ENCODE measurements at regions not wholly inside any gene's neighbourhood (a gene's known extent, or its start where the extent isn't known, plus 50 kb on each side); places are given as distances from the start of the nearest gene placed in this dataset.

- Histone ChIP-seq H3K4me3 (ENCODE audit: low read length) (no peak overlapping the region), H3K27me3 (ENCODE audit: control insufficient read depth, insufficient read depth, low read length) (no peaks in the 10 kb centered on the region), H3K4me1 (ENCODE audit: control insufficient read depth, insufficient read depth, low read length) (no peaks in the 10 kb centered on the region), H3K27ac (ENCODE audit: low read depth, low read length) (no peak overlapping the region), H3K9ac (ENCODE audit: low read length) (no peak overlapping the region), H3K36me3 (ENCODE audit: control insufficient read depth, insufficient read depth, low read length) (no peaks in the 10 kb centered on the region)
Observed at GRCh38 chr11:33500861-33501479, 199.7 kb downstream of the C11orf91 start.

- Histone ChIP-seq H3K27me3 (ENCODE audit: control insufficient read depth, insufficient read depth, low read length) (no peaks in the 10 kb centered on the region), H3K27ac (ENCODE audit: low read depth, low read length) (no peak overlapping the region), H3K9ac (ENCODE audit: low read length) (no peak overlapping the region), H3K36me3 (ENCODE audit: control insufficient read depth, insufficient read depth, low read length) (no peaks in the 10 kb centered on the region), H3K4me1 (ENCODE audit: control insufficient read depth, insufficient read depth, low read length) (no peaks in the 10 kb centered on the region), H3K4me3 (ENCODE audit: low read length) (no peak overlapping the region)
Observed at GRCh38 chr11:33500332-33500731, 200.3 kb downstream of the C11orf91 start.

- Histone ChIP-seq H3K27ac (ENCODE audit: low read depth, low read length) (no peak overlapping the region), H3K36me3 (ENCODE audit: control insufficient read depth, insufficient read depth, low read length) (no peaks in the 10 kb centered on the region), H3K4me1 (ENCODE audit: control insufficient read depth, insufficient read depth, low read length) (no peaks in the 10 kb centered on the region)
Observed at GRCh38 chr11:33492596-33492995, 208.0 kb downstream of the C11orf91 start.

GRCh38 chr11:33490842-33491370 lies 209.7 kb downstream of the C11orf91 start:
- Histone ChIP-seq H3K27ac (ENCODE audit: low read depth, low read length) (no peak overlapping the region), H3K4me3 (ENCODE audit: low read length) (no peak overlapping the region), H3K27me3 (ENCODE audit: control insufficient read depth, insufficient read depth, low read length) (no peaks in the 10 kb centered on the region), H3K9ac (ENCODE audit: low read length) (no peak overlapping the region), H3K4me1 (ENCODE audit: control insufficient read depth, insufficient read depth, low read length) (no peaks in the 10 kb centered on the region), H3K36me3 (ENCODE audit: control insufficient read depth, insufficient read depth, low read length) (no peaks in the 10 kb centered on the region)

More at GRCh38 chr11:33492596-33492995, 208.0 kb downstream of the C11orf91 start:
- Histone ChIP-seq H3K27me3 (ENCODE audit: control insufficient read depth, insufficient read depth, low read length) (no peaks in the 10 kb centered on the region), H3K4me3 (ENCODE audit: low read length) (no peak overlapping the region), H3K9ac (ENCODE audit: low read length) (no peak overlapping the region)

- no peak overlapping the region for H3K4me3 ChIP-seq (ENCODE audit: low read length)
- H3K36me3 ChIP-seq (ENCODE audit: control insufficient read depth, insufficient read depth, low read length) = no peaks in the 10 kb centered on the region
- H3K4me1 ChIP-seq (ENCODE audit: control insufficient read depth, insufficient read depth, low read length) = no peaks in the 10 kb centered on the region
- no peak overlapping the region for H3K27ac ChIP-seq (ENCODE audit: low read depth, low read length)
- H3K27me3 ChIP-seq (ENCODE audit: control insufficient read depth, insufficient read depth, low read length) = no peaks in the 10 kb centered on the region
- H3K9ac ChIP-seq (ENCODE audit: low read length) = no peak overlapping the region
Observed at GRCh38 chr11:33488971-33489370, 211.7 kb downstream of the C11orf91 start.

GRCh38 chr11:33480626-33481025 lies 220.0 kb downstream of the C11orf91 start:
- H3K36me3 ChIP-seq (ENCODE audit: control insufficient read depth, insufficient read depth, low read length) = no peaks in the 10 kb centered on the region
- H3K27ac ChIP-seq (ENCODE audit: low read depth, low read length) = no peak overlapping the region
- H3K9ac ChIP-seq (ENCODE audit: low read length) = no peak overlapping the region
- H3K27me3 ChIP-seq (ENCODE audit: control insufficient read depth, insufficient read depth, low read length) = no peaks in the 10 kb centered on the region
- H3K4me1 ChIP-seq (ENCODE audit: control insufficient read depth, insufficient read depth, low read length) = no peaks in the 10 kb centered on the region
- no peak overlapping the region for H3K4me3 ChIP-seq (ENCODE audit: low read length)

GRCh38 chr11:33479231-33479630 lies 221.4 kb downstream of the C11orf91 start:
- Histone ChIP-seq H3K4me3 (ENCODE audit: low read length) (no peak overlapping the region), H3K27me3 (ENCODE audit: control insufficient read depth, insufficient read depth, low read length) (no peaks in the 10 kb centered on the region), H3K9ac (ENCODE audit: low read length) (no peak overlapping the region), H3K36me3 (ENCODE audit: control insufficient read depth, insufficient read depth, low read length) (no peaks in the 10 kb centered on the region), H3K4me1 (ENCODE audit: control insufficient read depth, insufficient read depth, low read length) (no peaks in the 10 kb centered on the region), H3K27ac (ENCODE audit: low read depth, low read length) (no peak overlapping the region)

- no peak overlapping the region for H3K4me3 ChIP-seq (ENCODE audit: low read length)
- no peak overlapping the region for H3K27ac ChIP-seq (ENCODE audit: low read depth, low read length)
- H3K9ac ChIP-seq (ENCODE audit: low read length) = no peak overlapping the region
- H3K36me3 ChIP-seq (ENCODE audit: control insufficient read depth, insufficient read depth, low read length) = no peaks in the 10 kb centered on the region
- H3K4me1 ChIP-seq (ENCODE audit: control insufficient read depth, insufficient read depth, low read length) = no peaks in the 10 kb centered on the region
- H3K27me3 ChIP-seq (ENCODE audit: control insufficient read depth, insufficient read depth, low read length) = no peaks in the 10 kb centered on the region
Observed at GRCh38 chr11:33478111-33478573, 221.0 kb downstream of the HIPK3 start.

- Histone ChIP-seq H3K4me1 (ENCODE audit: control insufficient read depth, insufficient read depth, low read length) (no peaks in the 10 kb centered on the region), H3K9ac (ENCODE audit: low read length) (no peak overlapping the region), H3K27ac (ENCODE audit: low read depth, low read length) (no peak overlapping the region), H3K4me3 (ENCODE audit: low read length) (no peak overlapping the region), H3K27me3 (ENCODE audit: control insufficient read depth, insufficient read depth, low read length) (no peaks in the 10 kb centered on the region), H3K36me3 (ENCODE audit: control insufficient read depth, insufficient read depth, low read length) (no peaks in the 10 kb centered on the region)
Observed at GRCh38 chr11:33476945-33477606, 219.9 kb downstream of the HIPK3 start.

GRCh38 chr11:33475993-33476392 lies 218.8 kb downstream of the HIPK3 start:
- Histone ChIP-seq H3K36me3 (ENCODE audit: control insufficient read depth, insufficient read depth, low read length) (no peaks in the 10 kb centered on the region), H3K9ac (ENCODE audit: low read length) (no peak overlapping the region), H3K4me3 (ENCODE audit: low read length) (no peak overlapping the region), H3K27ac (ENCODE audit: low read depth, low read length) (no peak overlapping the region), H3K27me3 (ENCODE audit: control insufficient read depth, insufficient read depth, low read length) (no peaks in the 10 kb centered on the region), H3K4me1 (ENCODE audit: control insufficient read depth, insufficient read depth, low read length) (no peaks in the 10 kb centered on the region)

- Histone ChIP-seq H3K9ac (ENCODE audit: low read length) (no peak overlapping the region), H3K4me1 (ENCODE audit: control insufficient read depth, insufficient read depth, low read length) (no peaks in the 10 kb centered on the region), H3K4me3 (ENCODE audit: low read length) (no peak overlapping the region), H3K27ac (ENCODE audit: low read depth, low read length) (no peak overlapping the region), H3K27me3 (ENCODE audit: control insufficient read depth, insufficient read depth, low read length) (no peaks in the 10 kb centered on the region), H3K36me3 (ENCODE audit: control insufficient read depth, insufficient read depth, low read length) (no peaks in the 10 kb centered on the region)
Observed at GRCh38 chr11:33474866-33475265, 217.7 kb downstream of the HIPK3 start.

- Histone ChIP-seq H3K27me3 (ENCODE audit: control insufficient read depth, insufficient read depth, low read length) (no peaks in the 10 kb centered on the region), H3K27ac (ENCODE audit: low read depth, low read length) (no peak overlapping the region), H3K4me1 (ENCODE audit: control insufficient read depth, insufficient read depth, low read length) (no peaks in the 10 kb centered on the region), H3K9ac (ENCODE audit: low read length) (no peak overlapping the region), H3K36me3 (ENCODE audit: control insufficient read depth, insufficient read depth, low read length) (no peaks in the 10 kb centered on the region), H3K4me3 (ENCODE audit: low read length) (no peak overlapping the region)
Observed at GRCh38 chr11:33471541-33471940, 214.4 kb downstream of the HIPK3 start.

GRCh38 chr11:33467966-33468365 lies 210.8 kb downstream of the HIPK3 start:
- no peak overlapping the region for H3K4me3 ChIP-seq (ENCODE audit: low read length)
- no peak overlapping the region for H3K27ac ChIP-seq (ENCODE audit: low read depth, low read length)
- no peak overlapping the region for H3K9ac ChIP-seq (ENCODE audit: low read length)
- no peaks in the 10 kb centered on the region for H3K4me1 ChIP-seq (ENCODE audit: control insufficient read depth, insufficient read depth, low read length)
- no peaks in the 10 kb centered on the region for H3K36me3 ChIP-seq (ENCODE audit: control insufficient read depth, insufficient read depth, low read length)
- no peaks in the 10 kb centered on the region for H3K27me3 ChIP-seq (ENCODE audit: control insufficient read depth, insufficient read depth, low read length)

Measured in rectal smooth muscle tissue (tissue), 1 donor.